H1 (cell line): ENCODE measurements at regions not wholly inside any gene's neighbourhood (a gene's known extent, or its start where the extent isn't known, plus 50 kb on each side); places are given as distances from the start of the nearest gene placed in this dataset.

Experiments
- BCL11A ChIP-seq, 2 experiments: IDR thresholded peaks; one replicate each; pipeline ENCODE4 v1.6.1; 2011; ENCODE audit warnings: low read depth in 2 of 2, low read length in 2 of 2, mild to moderate bottlenecking in 2 of 2
- CHD1 ChIP-seq: IDR thresholded peaks from 2 replicates; pipeline ENCODE4 v1.6.1; 2012; ENCODE audit warnings: low read depth, low read length, improper control_type of control experiment
- CREB1 ChIP-seq: IDR thresholded peaks from 2 replicates; pipeline ENCODE4 v1.6.1; 2012; ENCODE audit warnings: inconsistent platforms
- EZH2 ChIP-seq: fragments of 200-600 bp; sonication (generic); IDR thresholded peaks from 2 replicates; pipeline ENCODE4 v1.7.1; 2012; ENCODE audit warnings: low read depth, mild to moderate bottlenecking, moderate library complexity, low read length, inconsistent platforms; ENCODE audit not compliant: severe bottlenecking
- KDM1A ChIP-seq: fragments of 200-600, 300-600 bp; sonication (generic); IDR thresholded peaks from 2 replicates; pipeline ENCODE4 v1.7.1; 2016; ENCODE audit warnings: mild to moderate bottlenecking, low read length, borderline replicate concordance
- POLR2A ChIP-seq, 2 experiments: IDR thresholded peaks; 1 replicate in 1 of 2; 2 replicates in 1 of 2; pipeline ENCODE4 v1.6.1; 2011; ENCODE audit warnings: low read depth in 2 of 2, low read length in 2 of 2, mild to moderate bottlenecking in 2 of 2; ENCODE audit errors: control extremely low read depth in 1 of 2
- SP1 ChIP-seq: IDR thresholded peaks from 2 replicates; pipeline ENCODE4 v1.6.1; 2011; ENCODE audit warnings: low read depth, low read length
- SP2 ChIP-seq: IDR thresholded peaks from 2 replicates; pipeline ENCODE4 v1.6.1; 2012; ENCODE audit warnings: mild to moderate bottlenecking, low read length, inconsistent platforms
- TAF1 ChIP-seq: IDR thresholded peaks from 2 replicates; pipeline ENCODE4 v1.6.1; 2011; ENCODE audit warnings: mild to moderate bottlenecking, low read depth, low read length
- TF ChIP-seq, protein P1 (sequence below), 3 experiments: IDR thresholded peaks; 1 replicate in 2 of 3; 2 replicates in 1 of 3; pipeline versions ENCODE4 v1.5.1 to v1.6.1; 2011; ENCODE audit warnings: low read length in 3 of 3, mild to moderate bottlenecking in 3 of 3, inconsistent platforms in 2 of 3, low read depth in 1 of 3, moderate library complexity in 1 of 3; ENCODE audit not compliant: insufficient read depth in 1 of 3; ENCODE audit errors: control extremely low read depth in 1 of 3

- TF ChIP-seq TAF1 (no peak), POLR2A (IDR thresholded peaks at IDR 0.05; ENCODE audit: control extremely low read depth in 1 of 2, low read depth in 2 of 2, low read length in 2 of 2) (no peak), CREB1 (no peak), SP1 (no peak), CHD1 (no peak), SP2 (no peak), BCL11A (IDR thresholded peaks at IDR 0.05; ENCODE audit: low read depth in 2 of 2, low read length in 2 of 2) (no peak), EZH2 (no peak), KDM1A (no peak)
- TF ChIP-seq, protein P1, sequence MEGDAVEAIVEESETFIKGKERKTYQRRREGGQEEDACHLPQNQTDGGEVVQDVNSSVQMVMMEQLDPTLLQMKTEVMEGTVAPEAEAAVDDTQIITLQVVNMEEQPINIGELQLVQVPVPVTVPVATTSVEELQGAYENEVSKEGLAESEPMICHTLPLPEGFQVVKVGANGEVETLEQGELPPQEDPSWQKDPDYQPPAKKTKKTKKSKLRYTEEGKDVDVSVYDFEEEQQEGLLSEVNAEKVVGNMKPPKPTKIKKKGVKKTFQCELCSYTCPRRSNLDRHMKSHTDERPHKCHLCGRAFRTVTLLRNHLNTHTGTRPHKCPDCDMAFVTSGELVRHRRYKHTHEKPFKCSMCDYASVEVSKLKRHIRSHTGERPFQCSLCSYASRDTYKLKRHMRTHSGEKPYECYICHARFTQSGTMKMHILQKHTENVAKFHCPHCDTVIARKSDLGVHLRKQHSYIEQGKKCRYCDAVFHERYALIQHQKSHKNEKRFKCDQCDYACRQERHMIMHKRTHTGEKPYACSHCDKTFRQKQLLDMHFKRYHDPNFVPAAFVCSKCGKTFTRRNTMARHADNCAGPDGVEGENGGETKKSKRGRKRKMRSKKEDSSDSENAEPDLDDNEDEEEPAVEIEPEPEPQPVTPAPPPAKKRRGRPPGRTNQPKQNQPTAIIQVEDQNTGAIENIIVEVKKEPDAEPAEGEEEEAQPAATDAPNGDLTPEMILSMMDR (IDR thresholded peaks at IDR 0.05; ENCODE audit: control extremely low read depth in 1 of 3, insufficient read depth in 1 of 3, low read depth in 1 of 3, low read length in 3 of 3), result no peak
Observed at GRCh38 chr3:148629006-148629405, 68.7 kb upstream of the AGTR1 start.
